ENCODE measurements at regions not wholly inside any gene's neighbourhood (a gene's known extent, or its start where the extent isn't known, plus 50 kb on each side); places are given as distances from the start of the nearest gene placed in this dataset.
A peak's percentile ranks its signal among the peaks of the same experiment; 100 is the strongest.

GRCh38 chr5:170451747-170452365 lies 52.0 kb upstream of the KCNIP1 start:
- DNase-seq (ENCODE audit: low read depth), result peak; percentile 61
- no peak overlapping the region for H3K4me3 ChIP-seq (ENCODE audit: low read depth, low read length)
- TF ChIP-seq CTCF (IDR thresholded peaks at IDR 0.05; ENCODE audit: insufficient read depth, low read depth, low read length), result no peak

GRCh38 chr5:170450061-170450669 lies 53.7 kb upstream of the KCNIP1 start:
- DNase-seq (ENCODE audit: low read depth), result no peak
- no peak overlapping the region for H3K4me3 ChIP-seq (ENCODE audit: low read depth, low read length)
- no peak for TF ChIP-seq CTCF (IDR thresholded peaks at IDR 0.05; ENCODE audit: insufficient read depth, low read depth, low read length)

GRCh38 chr5:170449232-170449631 lies 54.6 kb upstream of the KCNIP1 start:
- no peak for TF ChIP-seq CTCF (IDR thresholded peaks at IDR 0.05; ENCODE audit: insufficient read depth, low read depth, low read length)
- no peak overlapping the region for H3K4me3 ChIP-seq (ENCODE audit: low read depth, low read length)
- no peak for DNase-seq (ENCODE audit: low read depth)

GRCh38 chr5:170448221-170448620 lies 55.6 kb upstream of the KCNIP1 start:
- no peak for TF ChIP-seq CTCF (IDR thresholded peaks at IDR 0.05; ENCODE audit: insufficient read depth, low read depth, low read length)
- H3K4me3 ChIP-seq (ENCODE audit: low read depth, low read length), result no peak overlapping the region
- no peak for DNase-seq (ENCODE audit: low read depth)

GRCh38 chr5:170446365-170446764 lies 57.2 kb upstream of the KCNMB1 start:
- DNase-seq (ENCODE audit: low read depth), result no peak
- no peak for TF ChIP-seq CTCF (IDR thresholded peaks at IDR 0.05; ENCODE audit: insufficient read depth, low read depth, low read length)
- H3K4me3 ChIP-seq (ENCODE audit: low read depth, low read length), result no peak overlapping the region

GRCh38 chr5:170445936-170446335 lies 56.8 kb upstream of the KCNMB1 start:
- TF ChIP-seq CTCF (IDR thresholded peaks at IDR 0.05; ENCODE audit: insufficient read depth, low read depth, low read length), result no peak
- no peak for DNase-seq (ENCODE audit: low read depth)

More at GRCh38 chr5:170445936-170446335, 56.8 kb upstream of the KCNMB1 start:
- H3K4me3 ChIP-seq (ENCODE audit: low read depth, low read length), result no peak overlapping the region
